Neural cell (in vitro differentiated cells): ENCODE measurements at regions not wholly inside any gene's neighbourhood (a gene's known extent, or its start where the extent isn't known, plus 50 kb on each side); places are given as distances from the start of the nearest gene placed in this dataset.
A peak's percentile ranks its signal among the peaks of the same experiment; 100 is the strongest.

Source experiments
- H2AFZ ChIP-seq: fragments of 200-600, 300-800 bp; sonication (generic), shearing (Covaris generic); 2 replicates; pipeline ENCODE4 v1.6.0; 2014; ENCODE audit warnings: low read depth, mild to moderate bottlenecking, antibody characterized with exemption, low read length, moderate library complexity
- H3F3A ChIP-seq: fragments of 200-600 bp; shearing (Covaris generic); 2 replicates; pipeline ENCODE4 v1.6.1; 2016; ENCODE audit warnings: mild to moderate bottlenecking, moderate library complexity, mixed read lengths, antibody characterized with exemption, low read length; ENCODE audit not compliant: insufficient read depth, poor library complexity, severe bottlenecking
- H3K27ac ChIP-seq: fragments of 200-600, 300-800 bp; sonication (generic), shearing (Covaris generic); 2 replicates; pipeline ENCODE4 v1.5.1; 2014; ENCODE audit warnings: mild to moderate bottlenecking, low read length, moderate library complexity
- H3K27me3 ChIP-seq: fragments of 300-800, 200-600 bp; sonication (generic), shearing (Covaris generic); 2 replicates; pipeline ENCODE4 v1.6.0; 2014; ENCODE audit warnings: mild to moderate bottlenecking, low read depth, low read length, moderate library complexity; ENCODE audit not compliant: insufficient read depth
- H3K36me3 ChIP-seq: fragments of 300-800, 200-600 bp; sonication (generic), shearing (Covaris generic); 2 replicates; pipeline ENCODE4 v1.5.1; 2014; ENCODE audit warnings: mild to moderate bottlenecking, antibody characterized with exemption, low read length, moderate library complexity; ENCODE audit not compliant: insufficient read depth
- H3K4me2 ChIP-seq: fragments of 300-800, 200-600 bp; sonication (generic), shearing (Covaris generic); 2 replicates; pipeline ENCODE4 v1.6.0; 2014; ENCODE audit warnings: mild to moderate bottlenecking, low read length
- H3K4me3 ChIP-seq: fragments of 300-800, 200-600 bp; sonication (generic), shearing (Covaris generic); 2 replicates; pipeline ENCODE4 v1.5.1; 2014; ENCODE audit warnings: mild to moderate bottlenecking, low read length, moderate library complexity
- H3K79me2 ChIP-seq: fragments of 200-600 bp; shearing (Covaris generic); replicated peaks from 2 replicates; pipeline ENCODE4 v1.6.0; 2014; ENCODE audit warnings: mild to moderate bottlenecking, low read length, moderate library complexity; ENCODE audit not compliant: insufficient read depth
- H3K9ac ChIP-seq: fragments of 300-800, 200-600 bp; sonication (generic), shearing (Covaris generic); 2 replicates; pipeline ENCODE4 v1.6.1; 2016; ENCODE audit warnings: mild to moderate bottlenecking, low read length, mixed read lengths
- H3K9me2 ChIP-seq: fragments of 200-600 bp; shearing (Covaris generic); 2 replicates; pipeline ENCODE4 v1.6.1; 2016; ENCODE audit warnings: mild to moderate bottlenecking, low read length, mixed read lengths; ENCODE audit not compliant: insufficient read depth
- H3K9me3 ChIP-seq: fragments of 200-600, 300-800 bp; sonication (generic), shearing (Covaris generic); 2 replicates; pipeline ENCODE4 v1.6.1; 2016; ENCODE audit warnings: mild to moderate bottlenecking, mixed run types, low read length, moderate library complexity, mixed read lengths
- H4K20me1 ChIP-seq: fragments of 200-600 bp; shearing (Covaris generic); 2 replicates; pipeline ENCODE4 v1.6.1; 2016; ENCODE audit warnings: mild to moderate bottlenecking, mixed run types; ENCODE audit not compliant: insufficient read depth
- EP300 ChIP-seq: fragments of 450-650 bp; conservative IDR thresholded peaks from 2 replicates; pipeline ENCODE4 v1.6.1; 2014; ENCODE audit warnings: antibody characterized with exemption, mild to moderate bottlenecking, moderate library complexity; ENCODE audit not compliant: poor library complexity, severe bottlenecking
- EZH2 ChIP-seq: fragments of 200-600, 300-800 bp; shearing (Covaris generic), sonication (generic); IDR thresholded peaks from 2 replicates; pipeline ENCODE4 v1.6.1; 2014; ENCODE audit warnings: antibody characterized with exemption, low read length, borderline replicate concordance, mild to moderate bottlenecking; ENCODE audit not compliant: insufficient read depth, poor library complexity, severe bottlenecking
- MXI1 ChIP-seq: fragments of 450-650 bp; conservative IDR thresholded peaks from 2 replicates; pipeline ENCODE4 v1.6.1; 2014; ENCODE audit warnings: antibody characterized with exemption, mild to moderate bottlenecking; ENCODE audit not compliant: poor library complexity, severe bottlenecking
- POLR2AphosphoS5 ChIP-seq: IDR thresholded peaks from 2 replicates; pipeline ENCODE4 v1.6.1; 2012
- RAD21 ChIP-seq: fragments of 450-650 bp; conservative IDR thresholded peaks from 2 replicates; pipeline ENCODE4 v1.6.1; 2014; ENCODE audit warnings: antibody characterized with exemption, mild to moderate bottlenecking, moderate library complexity
- SMC3 ChIP-seq: fragments of 450-650 bp; conservative IDR thresholded peaks from 2 replicates; pipeline ENCODE4 v1.6.1; 2014; ENCODE audit warnings: antibody characterized with exemption, mild to moderate bottlenecking, moderate library complexity; ENCODE audit not compliant: poor library complexity
- TAF1 ChIP-seq: IDR thresholded peaks from 2 replicates; pipeline ENCODE4 v1.6.1; 2012; ENCODE audit warnings: low read depth
- TF ChIP-seq, protein P1 (sequence below): IDR thresholded peaks from 2 replicates; pipeline ENCODE4 v1.6.1; 2012; ENCODE audit warnings: borderline replicate concordance
- TF ChIP-seq, protein P2 (sequence below): fragments of 450-650 bp; IDR thresholded peaks from 2 replicates; pipeline ENCODE4 v1.5.1; 2014; ENCODE audit warnings: antibody characterized with exemption, mild to moderate bottlenecking, moderate library complexity; ENCODE audit not compliant: poor library complexity, severe bottlenecking

DNA sequence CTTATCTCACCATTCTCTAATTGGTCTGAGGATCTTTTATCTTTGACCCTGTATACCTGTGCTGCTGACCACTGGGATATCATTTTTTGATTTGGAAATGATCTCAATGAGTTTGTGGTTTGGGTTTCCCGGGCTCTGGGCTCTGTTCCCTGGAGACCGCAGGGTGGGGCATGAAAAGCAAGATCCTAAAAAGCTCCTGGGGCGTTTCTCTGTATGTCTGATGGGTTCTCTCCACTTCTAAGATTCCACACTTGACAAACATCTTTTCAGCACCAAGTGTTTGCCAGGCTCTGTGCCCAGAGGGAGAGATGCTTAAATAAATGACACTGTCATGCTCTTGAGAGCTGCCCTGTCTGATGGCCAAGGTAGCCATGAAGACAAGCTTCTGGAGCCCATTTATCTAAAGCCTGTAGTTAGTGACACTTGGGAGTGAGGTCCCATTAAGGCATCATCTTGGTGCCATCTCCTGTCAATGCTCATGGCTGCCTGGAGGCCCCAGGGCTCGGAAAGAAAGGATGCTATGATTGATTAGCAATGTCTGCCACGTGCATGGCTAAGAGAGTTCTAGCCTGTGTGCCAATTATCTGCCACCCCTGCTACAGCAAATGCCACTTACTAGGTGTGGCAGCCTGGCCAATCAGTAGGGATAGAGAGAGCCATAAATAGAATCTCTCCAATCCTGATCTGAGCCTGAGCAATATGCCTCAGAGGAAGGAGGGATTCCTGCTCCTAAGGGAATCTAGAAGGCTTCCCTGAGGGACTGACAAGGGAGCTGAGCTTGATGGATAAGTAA is 531.6 kb downstream of the MN1 start:
- no peaks in the 10 kb centered on the region for H3K9me2 ChIP-seq

DNA sequence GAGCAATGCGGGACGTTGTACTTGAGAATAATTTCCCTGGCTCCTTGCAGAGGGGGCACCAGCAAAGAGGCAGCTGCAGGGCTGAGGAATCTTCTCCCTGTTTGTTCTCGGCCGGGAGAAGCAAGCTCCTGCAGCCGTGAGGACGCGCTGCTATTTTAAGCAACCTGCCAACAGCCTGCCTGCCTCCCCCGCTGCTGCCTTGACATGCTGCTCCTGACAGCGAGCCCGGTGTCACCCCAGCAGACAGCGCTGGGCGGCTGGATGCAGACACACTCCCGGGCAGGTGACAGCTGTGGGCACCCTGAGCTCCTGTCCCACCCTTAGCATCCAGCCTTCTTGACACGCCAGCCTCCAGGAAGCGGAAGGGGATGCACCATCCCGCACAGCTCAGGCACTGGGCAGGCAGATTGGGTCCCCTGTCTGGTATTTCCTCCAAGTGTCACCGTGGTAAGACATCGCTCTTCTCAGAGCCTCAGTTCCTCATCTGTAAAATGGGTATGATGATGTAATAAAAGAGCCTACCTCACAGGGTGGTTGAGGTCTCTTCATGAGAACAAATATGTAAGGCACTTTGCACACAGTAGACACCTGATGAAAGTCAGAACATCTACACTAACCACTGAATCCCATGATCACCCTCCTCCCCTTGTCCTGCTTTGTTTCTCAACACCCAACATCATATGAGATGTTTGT is 530.6 kb downstream of the MN1 start:
- H3K4me3 ChIP-seq = peak overlapping the region; percentile 11

More for the DNA sequence above, 531.6 kb downstream of the MN1 start:
- Histone ChIP-seq H2AFZ (no peak overlapping the region), H3K9ac (peak overlapping the region; percentile 38), H3K27me3 (no peaks in the 10 kb centered on the region), H3K27ac (peak overlapping the region; percentile 82), H3K4me2 (no peak overlapping the region), H3K9me3 (no peaks in the 10 kb centered on the region), H3F3A (peaks cover 12% of the 10 kb centered on the region), H3K4me3 (no peak overlapping the region), H3K79me2 (no peaks in the 10 kb centered on the region), H3K36me3 (no peaks in the 10 kb centered on the region), H4K20me1 (no peaks in the 10 kb centered on the region)
- no peak for TF ChIP-seq EZH2
- no peak for TF ChIP-seq RAD21
- TF ChIP-seq MXI1 = no peak
- TF ChIP-seq, protein P1, sequence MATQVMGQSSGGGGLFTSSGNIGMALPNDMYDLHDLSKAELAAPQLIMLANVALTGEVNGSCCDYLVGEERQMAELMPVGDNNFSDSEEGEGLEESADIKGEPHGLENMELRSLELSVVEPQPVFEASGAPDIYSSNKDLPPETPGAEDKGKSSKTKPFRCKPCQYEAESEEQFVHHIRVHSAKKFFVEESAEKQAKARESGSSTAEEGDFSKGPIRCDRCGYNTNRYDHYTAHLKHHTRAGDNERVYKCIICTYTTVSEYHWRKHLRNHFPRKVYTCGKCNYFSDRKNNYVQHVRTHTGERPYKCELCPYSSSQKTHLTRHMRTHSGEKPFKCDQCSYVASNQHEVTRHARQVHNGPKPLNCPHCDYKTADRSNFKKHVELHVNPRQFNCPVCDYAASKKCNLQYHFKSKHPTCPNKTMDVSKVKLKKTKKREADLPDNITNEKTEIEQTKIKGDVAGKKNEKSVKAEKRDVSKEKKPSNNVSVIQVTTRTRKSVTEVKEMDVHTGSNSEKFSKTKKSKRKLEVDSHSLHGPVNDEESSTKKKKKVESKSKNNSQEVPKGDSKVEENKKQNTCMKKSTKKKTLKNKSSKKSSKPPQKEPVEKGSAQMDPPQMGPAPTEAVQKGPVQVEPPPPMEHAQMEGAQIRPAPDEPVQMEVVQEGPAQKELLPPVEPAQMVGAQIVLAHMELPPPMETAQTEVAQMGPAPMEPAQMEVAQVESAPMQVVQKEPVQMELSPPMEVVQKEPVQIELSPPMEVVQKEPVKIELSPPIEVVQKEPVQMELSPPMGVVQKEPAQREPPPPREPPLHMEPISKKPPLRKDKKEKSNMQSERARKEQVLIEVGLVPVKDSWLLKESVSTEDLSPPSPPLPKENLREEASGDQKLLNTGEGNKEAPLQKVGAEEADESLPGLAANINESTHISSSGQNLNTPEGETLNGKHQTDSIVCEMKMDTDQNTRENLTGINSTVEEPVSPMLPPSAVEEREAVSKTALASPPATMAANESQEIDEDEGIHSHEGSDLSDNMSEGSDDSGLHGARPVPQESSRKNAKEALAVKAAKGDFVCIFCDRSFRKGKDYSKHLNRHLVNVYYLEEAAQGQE = no peak
- TF ChIP-seq TAF1 = no peak
- TF ChIP-seq POLR2AphosphoS5 = no peak
- TF ChIP-seq EP300 = no peak
- TF ChIP-seq, protein P2, sequence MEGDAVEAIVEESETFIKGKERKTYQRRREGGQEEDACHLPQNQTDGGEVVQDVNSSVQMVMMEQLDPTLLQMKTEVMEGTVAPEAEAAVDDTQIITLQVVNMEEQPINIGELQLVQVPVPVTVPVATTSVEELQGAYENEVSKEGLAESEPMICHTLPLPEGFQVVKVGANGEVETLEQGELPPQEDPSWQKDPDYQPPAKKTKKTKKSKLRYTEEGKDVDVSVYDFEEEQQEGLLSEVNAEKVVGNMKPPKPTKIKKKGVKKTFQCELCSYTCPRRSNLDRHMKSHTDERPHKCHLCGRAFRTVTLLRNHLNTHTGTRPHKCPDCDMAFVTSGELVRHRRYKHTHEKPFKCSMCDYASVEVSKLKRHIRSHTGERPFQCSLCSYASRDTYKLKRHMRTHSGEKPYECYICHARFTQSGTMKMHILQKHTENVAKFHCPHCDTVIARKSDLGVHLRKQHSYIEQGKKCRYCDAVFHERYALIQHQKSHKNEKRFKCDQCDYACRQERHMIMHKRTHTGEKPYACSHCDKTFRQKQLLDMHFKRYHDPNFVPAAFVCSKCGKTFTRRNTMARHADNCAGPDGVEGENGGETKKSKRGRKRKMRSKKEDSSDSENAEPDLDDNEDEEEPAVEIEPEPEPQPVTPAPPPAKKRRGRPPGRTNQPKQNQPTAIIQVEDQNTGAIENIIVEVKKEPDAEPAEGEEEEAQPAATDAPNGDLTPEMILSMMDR = no peak
- no peak for TF ChIP-seq SMC3

More for the DNA sequence above, 530.6 kb downstream of the MN1 start:
- H3K27ac ChIP-seq = peak overlapping the region; percentile 82
- H3F3A ChIP-seq = peaks cover 13% of the 10 kb centered on the region
- no peak overlapping the region for H3K4me2 ChIP-seq
- H3K36me3 ChIP-seq = no peaks in the 10 kb centered on the region
- TF ChIP-seq TAF1 (no peak), SMC3 (peak; percentile 27), EP300 (peak; percentile 78), POLR2AphosphoS5 (peak; percentile 46)
- H4K20me1 ChIP-seq = no peaks in the 10 kb centered on the region
- H3K9me2 ChIP-seq = no peaks in the 10 kb centered on the region
- peak overlapping the region; percentile 38 for H3K9ac ChIP-seq
- no peaks in the 10 kb centered on the region for H3K79me2 ChIP-seq
- H3K9me3 ChIP-seq = no peaks in the 10 kb centered on the region
- no peak overlapping the region for H2AFZ ChIP-seq
- H3K27me3 ChIP-seq = no peaks in the 10 kb centered on the region
